Gastroesophageal sphincter (tissue), 4 donors: ENCODE measurements at regions not wholly inside any gene's neighbourhood (a gene's known extent, or its start where the extent isn't known, plus 50 kb on each side); places are given as distances from the start of the nearest gene placed in this dataset.

Experiments used
- ATAC-seq: fragments of 150-250 bp; one replicate; pipeline ENCODE4 v1.9.1; 2016; ENCODE audit warnings: mild to moderate bottlenecking, moderate library complexity
- H3K27ac ChIP-seq, 4 donors: fragments of 200-600 bp; sonication (generic) in 3 of 4; 1 replicate in 3 of 4; 2 replicates in 1 of 4; pipeline ENCODE4 v1.5.1; 2016 to 2019
- H3K27me3 ChIP-seq: fragments of 200-600 bp; sonication (generic); one replicate; pipeline ENCODE4 v1.5.1; 2019
- H3K36me3 ChIP-seq, 2 donors: fragments of 200-600 bp; sonication (generic); one replicate each; pipeline ENCODE4 v1.5.1; 2019; ENCODE audit warnings: control low read depth in 1 of 2
- H3K4me1 ChIP-seq, 3 donors: fragments of 200-600 bp; sonication (generic); 1 replicate in 2 of 3; 2 replicates in 1 of 3; pipeline ENCODE4 v1.5.1; 2016 to 2019; ENCODE audit warnings: control low read depth in 2 of 3
- H3K4me3 ChIP-seq, 2 donors: fragments of 200-600 bp; sonication (generic); one replicate each; pipeline ENCODE4 v1.5.1; 2019; ENCODE audit warnings: mild to moderate bottlenecking in 1 of 2, moderate library complexity in 1 of 2
- H3K9me3 ChIP-seq, 3 donors: fragments of 200-600 bp; sonication (generic); one replicate each; pipeline ENCODE4 v1.5.1; 2017 to 2019; ENCODE audit warnings: control low read depth in 2 of 3
- CTCF ChIP-seq, 4 experiments: fragments of 200-600 bp in 2 of 4; fragments of 450-650 bp in 2 of 4; sonication (generic) in 1 of 4; IDR thresholded peaks; one replicate each; pipeline ENCODE4 v1.5.1; 2017 to 2019; ENCODE audit warnings: antibody characterized with exemption in 4 of 4, mild to moderate bottlenecking in 2 of 4, moderate library complexity in 2 of 4
- EP300 ChIP-seq: sonication (generic); formaldehyde crosslinking; IDR thresholded peaks from one replicate; pipeline ENCODE4 v1.6.1; 2017; ENCODE audit warnings: antibody characterized with exemption, mild to moderate bottlenecking
- POLR2A ChIP-seq, 2 donors: fragments of 450-650 bp; IDR thresholded peaks; one replicate each; pipeline ENCODE4 v1.6.1; 2017; ENCODE audit warnings: antibody characterized with exemption in 2 of 2, mild to moderate bottlenecking in 2 of 2, moderate library complexity in 1 of 2
- POLR2AphosphoS5 ChIP-seq: sonication (generic); formaldehyde crosslinking; IDR thresholded peaks from one replicate; pipeline ENCODE4 v1.6.1; 2017; ENCODE audit warnings: antibody characterized with exemption
- WGBS, 2 donors: methylation state at CpG; one replicate each; pipeline ENCODE4 v1.1.5; 2018; ENCODE audit warnings: low coverage in 1 of 2; 5-methylcytosine and 5-hydroxymethylcytosine counted together

- ATAC-seq = no peak
- H3K27ac ChIP-seq = no peak overlapping the region
- WGBS, 2 donors = 67 to 100% methylated on average over 1 of the region's 1 CpG
- H3K36me3 ChIP-seq = no peaks in the 10 kb centered on the region
- H3K4me3 ChIP-seq = no peak overlapping the region
- TF ChIP-seq POLR2A (IDR thresholded peaks at IDR 0.05) (no peak), EP300 (no peak), POLR2AphosphoS5 (no peak), CTCF (IDR thresholded peaks at IDR 0.05) (no peak)
- H3K9me3 ChIP-seq = no peaks in the 10 kb centered on the region
- no peaks in the 10 kb centered on the region for H3K4me1 ChIP-seq
- H3K27me3 ChIP-seq = no peaks in the 10 kb centered on the region
These were observed 1603.1 kb upstream of the CELF4 start for GRCh38 chr18:39168723-39169122.

- no peaks in the 10 kb centered on the region for H3K4me1 ChIP-seq
- TF ChIP-seq POLR2A (IDR thresholded peaks at IDR 0.05) = no peak
- TF ChIP-seq POLR2AphosphoS5 = no peak
- H3K27ac ChIP-seq = no peak overlapping the region
- 81 to 94% methylated on average over 2 of the region's 2 CpGs for WGBS, 2 donors
- H3K27me3 ChIP-seq = no peaks in the 10 kb centered on the region
- H3K36me3 ChIP-seq = no peaks in the 10 kb centered on the region
- no peak overlapping the region for H3K4me3 ChIP-seq
- no peaks in the 10 kb centered on the region for H3K9me3 ChIP-seq
- no peak for ATAC-seq
These were observed 1602.4 kb upstream of the CELF4 start for GRCh38 chr18:39167990-39168389.

DNA sequence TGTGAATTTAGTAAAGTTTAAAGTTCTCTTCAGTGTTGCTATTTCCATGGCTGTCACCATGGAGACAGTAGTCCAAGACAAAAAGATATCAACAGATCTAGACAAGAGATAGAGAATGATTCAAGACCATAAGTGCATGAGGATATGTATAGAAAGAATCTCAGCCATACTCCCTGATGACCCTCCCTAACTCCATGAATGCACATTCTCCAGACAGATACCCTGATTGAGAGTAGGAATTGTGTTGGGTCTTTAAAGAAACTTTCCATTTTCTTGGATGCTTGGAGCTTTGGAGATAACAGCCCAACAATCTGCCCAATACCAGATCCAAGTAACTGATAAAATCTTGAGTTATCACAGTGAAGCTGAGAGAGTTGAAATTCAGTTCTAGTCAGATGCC is 1601.2 kb upstream of the CELF4 start:
- Histone ChIP-seq H3K27me3 (no peaks in the 10 kb centered on the region), H3K4me3 (no peak overlapping the region), H3K27ac (no peak overlapping the region), H3K36me3 (no peaks in the 10 kb centered on the region), H3K4me1 (no peaks in the 10 kb centered on the region), H3K9me3 (no peaks in the 10 kb centered on the region)
- ATAC-seq = no peak
- no peak for TF ChIP-seq POLR2A (IDR thresholded peaks at IDR 0.05)
- TF ChIP-seq EP300 = no peak
- no peak for TF ChIP-seq CTCF (IDR thresholded peaks at IDR 0.05)
- TF ChIP-seq POLR2AphosphoS5 = no peak

DNA sequence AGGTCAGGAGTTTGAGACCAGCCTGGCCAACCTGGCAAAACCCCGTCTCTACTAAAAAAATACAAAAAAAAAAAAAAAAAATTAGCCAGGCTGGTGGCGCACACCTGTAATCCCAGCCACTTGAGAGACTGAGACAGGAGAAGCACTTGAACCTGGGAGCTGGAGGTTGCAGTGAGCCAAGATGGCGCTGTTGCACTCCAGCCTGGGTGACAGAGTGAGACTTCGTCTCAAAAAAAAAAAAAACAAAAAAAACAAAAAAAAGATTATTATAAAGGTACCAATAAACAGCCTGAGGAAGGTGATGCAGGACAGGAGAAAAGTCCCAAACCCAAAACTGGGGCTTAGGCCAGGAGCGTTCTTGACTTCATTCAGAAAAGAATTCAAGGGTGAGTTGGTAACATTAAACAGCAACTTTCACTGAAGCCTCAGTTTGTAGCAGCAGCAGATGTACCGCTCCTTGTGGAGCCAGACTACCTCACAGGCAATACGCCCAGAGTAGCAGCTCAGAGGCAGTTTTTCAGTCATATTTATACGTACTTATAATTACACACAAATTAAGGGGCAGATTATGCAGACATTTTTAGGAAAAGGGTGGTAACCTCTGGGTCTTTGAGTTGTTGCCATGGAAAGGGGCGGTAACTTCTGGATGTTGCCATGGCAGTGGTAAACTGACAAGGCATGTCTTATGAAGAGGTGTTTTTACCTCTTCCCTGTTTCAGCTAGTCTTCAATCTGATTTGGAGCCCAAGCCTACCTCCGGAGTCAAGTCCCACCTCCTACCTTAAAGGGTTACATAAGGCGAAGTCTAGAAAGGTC is 1596.6 kb upstream of the CELF4 start:
- H3K9me3 ChIP-seq = no peaks in the 10 kb centered on the region
- H3K4me1 ChIP-seq = no peaks in the 10 kb centered on the region

GRCh38 chr18:39149211-39149806 is 1583.7 kb upstream of the CELF4 start:
- no peak for TF ChIP-seq POLR2AphosphoS5
- no peak for TF ChIP-seq EP300
- no peak for TF ChIP-seq POLR2A (IDR thresholded peaks at IDR 0.05)
- no peak for TF ChIP-seq CTCF (IDR thresholded peaks at IDR 0.05)
- no peak overlapping the region for H3K4me3 ChIP-seq
- H3K36me3 ChIP-seq = no peaks in the 10 kb centered on the region
- H3K27me3 ChIP-seq = no peaks in the 10 kb centered on the region
- no peak overlapping the region for H3K27ac ChIP-seq
- no peaks in the 10 kb centered on the region for H3K9me3 ChIP-seq
- no peaks in the 10 kb centered on the region for H3K4me1 ChIP-seq
- 72 to 83% methylated on average over 2 to 3 of the region's 3 CpGs for WGBS, 2 donors
- ATAC-seq = no peak

More for the DNA sequence above, 1596.6 kb upstream of the CELF4 start:
- WGBS, 2 donors = 70 to 82% methylated on average over 5 to 10 of the region's 11 CpGs
- no peak for TF ChIP-seq POLR2A (IDR thresholded peaks at IDR 0.05)
- no peak for TF ChIP-seq POLR2AphosphoS5
- TF ChIP-seq CTCF (IDR thresholded peaks at IDR 0.05) = no peak
- no peak for TF ChIP-seq EP300
- no peak for ATAC-seq
- Histone ChIP-seq H3K4me3 (no peak overlapping the region), H3K27ac (no peak overlapping the region), H3K27me3 (no peaks in the 10 kb centered on the region), H3K36me3 (no peaks in the 10 kb centered on the region)
